B cell (primary cell): ENCODE measurements at regions not wholly inside any gene's neighbourhood (a gene's known extent, or its start where the extent isn't known, plus 50 kb on each side); places are given as distances from the start of the nearest gene placed in this dataset.

Source experiments
- ATAC-seq: fragments of 200-7000 bp; cut with Tn5 transposase; one replicate; pipeline ENCODE4 v1.10.0; 2021; ENCODE audit warnings: low read depth, mild to moderate bottlenecking, moderate number of reproducible peaks, moderate library complexity
- CTCF ChIA-PET: fragments of 350-600 bp; sonication (Branson Sonifier 250); formaldehyde crosslinking; loops from one replicate; lab custom pipeline; 2021; ENCODE audit warnings: antibody characterized with exemption, inconsistent platforms; lab: Charles Lee
- POLR2A ChIA-PET: fragments of 350-600 bp; sonication (Branson Sonifier 250); formaldehyde crosslinking; loops from one replicate; lab custom pipeline; 2021; ENCODE audit warnings: antibody characterized with exemption; lab: Charles Lee
- DNase-seq: peaks from one replicate; pipeline ENCODE4 v3.0.0; 2013
- H2AFZ ChIP-seq: 2 replicates; pipeline ENCODE4 v1.6.1; 2012; ENCODE audit warnings: mild to moderate bottlenecking, low read depth, low read length; ENCODE audit not compliant: insufficient read depth, poor library complexity, severe bottlenecking
- H3K27ac ChIP-seq, 2 donors: 1 replicate in 1 of 2; 2 replicates in 1 of 2; pipeline ENCODE4 v1.5.1; 2012 to 2013; ENCODE audit warnings: low read length in 2 of 2, mild to moderate bottlenecking in 2 of 2, moderate library complexity in 1 of 2
- H3K27me3 ChIP-seq, 4 experiments: fragments of 200-600 bp in 1 of 4; sonication (generic) in 1 of 4; replicated peaks in 1 of 4; 1 replicate in 2 of 4; 2 replicates in 2 of 4; pipeline versions ENCODE4 v1.6.1 to v1.7.0; 2013 to 2016; ENCODE audit warnings: low read length in 3 of 4, mild to moderate bottlenecking in 2 of 4, mixed read lengths in 1 of 4, moderate library complexity in 1 of 4; ENCODE audit not compliant: insufficient read depth in 4 of 4, control insufficient read depth in 3 of 4; ENCODE audit errors: control extremely low read depth in 1 of 4
- H3K36me3 ChIP-seq, 2 experiments: replicated peaks in 1 of 2; 1 replicate in 1 of 2; 2 replicates in 1 of 2; pipeline versions ENCODE4 v1.6.1 to v1.7.1; 2013; ENCODE audit warnings: low read length in 1 of 2; ENCODE audit not compliant: insufficient read depth in 2 of 2, control insufficient read depth in 1 of 2; ENCODE audit errors: control extremely low read depth in 1 of 2, extremely low read depth in 1 of 2
- H3K4me1 ChIP-seq, 2 donors: fragments of 200-600 bp in 1 of 2; sonication (generic) in 1 of 2; 1 replicate in 1 of 2; 2 replicates in 1 of 2; pipeline versions ENCODE4 v1.5.1 to v1.6.1; 2013 to 2017; ENCODE audit warnings: low read length in 2 of 2; ENCODE audit not compliant: control insufficient read depth in 2 of 2, insufficient read depth in 2 of 2
- H3K4me2 ChIP-seq: replicated peaks from 2 replicates; pipeline ENCODE3; 2012; ENCODE audit warnings: mild to moderate bottlenecking, low read depth, low read length; ENCODE audit not compliant: poor library complexity, severe bottlenecking
- H3K4me3 ChIP-seq, 5 experiments: fragments of 200-600 bp in 1 of 5; sonication (generic) in 1 of 5; 1 replicate in 3 of 5; 2 replicates in 2 of 5; pipeline versions ENCODE4 v1.5.1 to v1.7.0; 2011 to 2016; ENCODE audit warnings: low read length in 4 of 5, mild to moderate bottlenecking in 4 of 5, low read depth in 2 of 5, control low read depth in 1 of 5, moderate library complexity in 1 of 5; ENCODE audit not compliant: insufficient read depth in 1 of 5; ENCODE audit errors: control extremely low read depth in 1 of 5, extremely low read depth in 1 of 5
- H3K79me2 ChIP-seq: fragments of 200-600 bp; sonication (generic); one replicate; pipeline ENCODE4 v1.6.0; 2016; ENCODE audit warnings: low read length; ENCODE audit not compliant: control insufficient read depth, insufficient read depth
- H3K9ac ChIP-seq: fragments of 200-600 bp; sonication (generic); 2 replicates; pipeline ENCODE4 v1.6.1; 2017; ENCODE audit warnings: mild to moderate bottlenecking, low read length, moderate library complexity
- H3K9me3 ChIP-seq, 3 donors: one replicate each; pipeline versions ENCODE4 v1.6.1 to v1.7.1; 2013; ENCODE audit warnings: low read length in 2 of 3; ENCODE audit not compliant: control insufficient read depth in 2 of 3, insufficient read depth in 1 of 3; ENCODE audit errors: control extremely low read depth in 1 of 3
- H4K20me1 ChIP-seq: 2 replicates; pipeline ENCODE4 v1.6.0; 2012; ENCODE audit warnings: mild to moderate bottlenecking, low read length; ENCODE audit not compliant: insufficient read depth, control insufficient read depth, poor library complexity, severe bottlenecking
- H3K27ac Mint-ChIP-seq: one replicate; pipeline ENCODE4 v1.8.0; 2021; ENCODE audit warnings: mixed read lengths
- H3K27me3 Mint-ChIP-seq: one replicate; pipeline ENCODE4 v1.8.0; 2021; ENCODE audit warnings: mixed read lengths
- H3K4me1 Mint-ChIP-seq: one replicate; pipeline ENCODE4 v1.8.0; 2021; ENCODE audit warnings: mixed read lengths
- H3K4me3 Mint-ChIP-seq: one replicate; pipeline ENCODE4 v1.8.0; 2021; ENCODE audit warnings: mixed read lengths
- H3K9me3 Mint-ChIP-seq: one replicate; pipeline ENCODE4 v1.8.0; 2022; ENCODE audit warnings: mixed read lengths; ENCODE audit not compliant: insufficient read depth
- CTCF ChIP-seq: fragments of 200-600 bp; IDR thresholded peaks from one replicate; pipeline ENCODE4 v1.8.0; 2022; ENCODE audit warnings: antibody characterized with exemption, mild to moderate bottlenecking
- EZH2 ChIP-seq: IDR thresholded peaks from 2 replicates; pipeline ENCODE4 v1.6.1; 2012; ENCODE audit warnings: borderline replicate concordance, low read depth, mild to moderate bottlenecking, moderate library complexity, low read length; ENCODE audit not compliant: insufficient read depth, poor library complexity, severe bottlenecking
- WGBS: methylation state at CpG from one replicate; pipeline ENCODE4 v1.1.5; 2013; ENCODE audit warnings: missing lambda C conversion rate; ENCODE audit not compliant: insufficient coverage; 5-methylcytosine and 5-hydroxymethylcytosine counted together
- intact Hi-C: fragments of 100-400 bp; cut with micrococcal nuclease; formaldehyde crosslinking; loops from one replicate; pipeline ENCODE4 v1.10.0; 2022

GRCh38 chr14:44756554-44756953, 205.2 kb downstream of the KLHL28 start:
- no CpG with 5 or more reads among the region's 3 CpGs for WGBS
- Mint-ChIP-seq H3K9me3 (no peaks in the 10 kb centered on the region), H3K4me3 (no peak overlapping the region), H3K27me3 (no peaks in the 10 kb centered on the region), H3K27ac (no peak overlapping the region), H3K4me1 (no peaks in the 10 kb centered on the region)
- Histone ChIP-seq H3K4me2 (no peak overlapping the region), H3K4me1 (no peaks in the 10 kb centered on the region), H3K27ac (no peak overlapping the region), H3K27me3 (no peaks in the 10 kb centered on the region), H3K36me3 (no peaks in the 10 kb centered on the region), H3K9me3 (no peaks in the 10 kb centered on the region), H2AFZ (no peak overlapping the region), H3K9ac (no peak overlapping the region), H4K20me1 (no peaks in the 10 kb centered on the region), H3K79me2 (no peaks in the 10 kb centered on the region), H3K4me3 (no peak overlapping the region)
- no peak for TF ChIP-seq EZH2
- TF ChIP-seq CTCF, result no peak
- intact Hi-C loops, result no loop called here
- DNase-seq (no peak), ATAC-seq (no peak)
- POLR2A ChIA-PET, result no interaction called here
- CTCF ChIA-PET, result no interaction called here

- CTCF ChIA-PET, result no interaction called here
These were observed 216.4 kb downstream of the KLHL28 start for GRCh38 chr14:44745371-44745770.

More at GRCh38 chr14:44745371-44745770, 216.4 kb downstream of the KLHL28 start:
- no peak overlapping the region for H3K4me3 ChIP-seq
- H4K20me1 ChIP-seq, result no peaks in the 10 kb centered on the region
- Mint-ChIP-seq H3K27me3 (no peaks in the 10 kb centered on the region), H3K9me3 (peaks cover 2% of the 10 kb centered on the region), H3K4me1 (no peaks in the 10 kb centered on the region), H3K4me3 (no peak overlapping the region), H3K27ac (no peak overlapping the region)
- H3K9me3 ChIP-seq, result peaks cover 0 to 2% (median 1%) of the 10 kb centered on the region in 3 donors
- no peaks in the 10 kb centered on the region for H3K79me2 ChIP-seq
- intact Hi-C loops, result no loop called here
- POLR2A ChIA-PET, result no interaction called here
- ATAC-seq, result no peak
- H2AFZ ChIP-seq, result no peak overlapping the region
- no peaks in the 10 kb centered on the region for H3K4me1 ChIP-seq
- no peak for TF ChIP-seq CTCF
- TF ChIP-seq EZH2, result no peak
- WGBS, result 88% methylated on average over 1 of the region's 1 CpG
- no peaks in the 10 kb centered on the region for H3K36me3 ChIP-seq
- H3K9ac ChIP-seq, result no peak overlapping the region
- no peaks in the 10 kb centered on the region for H3K27me3 ChIP-seq
- H3K27ac ChIP-seq, result no peak overlapping the region
- no peak for DNase-seq
- H3K4me2 ChIP-seq, result no peak overlapping the region
